Kidney (tissue), 13 donors: ENCODE measurements at regions not wholly inside any gene's neighbourhood (a gene's known extent, or its start where the extent isn't known, plus 50 kb on each side); places are given as distances from the start of the nearest gene placed in this dataset.

ENCODE experiments used
- DNase-seq, 5 donors: peaks; one replicate each; pipeline ENCODE4 v3.0.0-alpha.2; 2013 to 2020
- FAIRE-seq: peaks from 2 replicates; lab custom pipeline; 2012; peaks lifted over from hg19 to GRCh38; lab: Jason Lieb, UNC
- H3K27ac ChIP-seq, 2 donors: one replicate each; pipeline ENCODE4 v1.7.0; 2013; ENCODE audit warnings: low read depth in 2 of 2, low read length in 2 of 2, inconsistent platforms in 1 of 2
- H3K27me3 ChIP-seq: one replicate; pipeline ENCODE4 v1.7.1; 2013; ENCODE audit warnings: low read length, inconsistent platforms; ENCODE audit not compliant: control insufficient read depth, insufficient read depth
- H3K36me3 ChIP-seq, 3 donors: one replicate each; pipeline versions ENCODE4 v1.7.0 to v1.7.1; 2013; ENCODE audit warnings: low read length in 3 of 3, control low read depth in 1 of 3, inconsistent platforms in 1 of 3; ENCODE audit not compliant: insufficient read depth in 3 of 3, control insufficient read depth in 2 of 3
- H3K4me1 ChIP-seq, 3 donors: one replicate each; pipeline versions ENCODE4 v1.7.0 to v1.7.1; 2013; ENCODE audit warnings: low read length in 3 of 3, inconsistent platforms in 1 of 3, low read depth in 1 of 3; ENCODE audit not compliant: control insufficient read depth in 2 of 3, insufficient read depth in 2 of 3
- H3K4me3 ChIP-seq, 3 donors: one replicate each; pipeline versions ENCODE4 v1.7.0 to v1.8.1; 2013; ENCODE audit warnings: low read length in 3 of 3, control low read depth in 1 of 3, inconsistent platforms in 1 of 3
- H3K9ac ChIP-seq, 3 donors: one replicate each; pipeline versions ENCODE4 v1.7.0 to v1.7.1; 2013; ENCODE audit warnings: low read length in 3 of 3, control low read depth in 1 of 3, inconsistent platforms in 1 of 3
- H3K9me3 ChIP-seq, 3 donors: one replicate each; pipeline versions ENCODE4 v1.7.0 to v1.7.1; 2013; ENCODE audit warnings: low read length in 3 of 3, control low read depth in 1 of 3, inconsistent platforms in 1 of 3; ENCODE audit not compliant: control insufficient read depth in 2 of 3, insufficient read depth in 1 of 3
- intact Hi-C: fragments of 100-400 bp; cut with DNase I; formaldehyde crosslinking; loops from one replicate; pipeline ENCODE4 v1.11.1; 2022
- TF ChIP-seq, protein P1 (sequence below): IDR thresholded peaks from 3 replicates; pipeline ENCODE4 v1.5.1; 2012; ENCODE audit warnings: mild to moderate bottlenecking, moderate library complexity, borderline replicate concordance; ENCODE audit not compliant: insufficient read depth; ENCODE audit errors: extremely low read depth
- donor health status: control.
- donor health status: control.
- donor health status: control.
- donor health status: control.
- donor health status: control.
- donor health status: DM: yes; HTN: yes; CAD: no.
- donor health status: Normal renal cell carcinoma (clear cell type).

DNA sequence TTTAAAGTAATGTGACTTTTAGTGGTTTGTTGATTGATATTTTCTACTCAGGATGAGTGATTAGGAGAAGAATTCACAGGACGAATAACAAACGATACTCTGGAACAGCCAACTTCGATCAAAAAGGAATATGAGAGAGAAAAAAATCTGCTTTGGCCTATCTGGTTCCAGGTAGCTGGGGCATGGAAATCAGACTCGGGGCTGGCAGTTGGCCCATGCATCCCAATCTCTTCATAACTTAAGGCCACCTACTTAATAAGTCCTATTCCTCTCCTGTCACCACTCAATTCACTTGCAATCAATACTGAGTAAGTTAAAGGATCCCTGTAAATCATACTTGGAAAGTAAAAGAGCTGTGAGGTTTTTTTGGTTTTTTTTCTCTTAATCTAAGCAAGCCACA, 1116.2 kb downstream of the SORCS3 start:
- no peaks in the 10 kb centered on the region for H3K27me3 ChIP-seq
- intact Hi-C loops = no loop called here
- H3K4me3 ChIP-seq = no peak overlapping the region
- H3K9me3 ChIP-seq = no peaks in the 10 kb centered on the region
- FAIRE-seq = no peak
- TF ChIP-seq, protein P1, sequence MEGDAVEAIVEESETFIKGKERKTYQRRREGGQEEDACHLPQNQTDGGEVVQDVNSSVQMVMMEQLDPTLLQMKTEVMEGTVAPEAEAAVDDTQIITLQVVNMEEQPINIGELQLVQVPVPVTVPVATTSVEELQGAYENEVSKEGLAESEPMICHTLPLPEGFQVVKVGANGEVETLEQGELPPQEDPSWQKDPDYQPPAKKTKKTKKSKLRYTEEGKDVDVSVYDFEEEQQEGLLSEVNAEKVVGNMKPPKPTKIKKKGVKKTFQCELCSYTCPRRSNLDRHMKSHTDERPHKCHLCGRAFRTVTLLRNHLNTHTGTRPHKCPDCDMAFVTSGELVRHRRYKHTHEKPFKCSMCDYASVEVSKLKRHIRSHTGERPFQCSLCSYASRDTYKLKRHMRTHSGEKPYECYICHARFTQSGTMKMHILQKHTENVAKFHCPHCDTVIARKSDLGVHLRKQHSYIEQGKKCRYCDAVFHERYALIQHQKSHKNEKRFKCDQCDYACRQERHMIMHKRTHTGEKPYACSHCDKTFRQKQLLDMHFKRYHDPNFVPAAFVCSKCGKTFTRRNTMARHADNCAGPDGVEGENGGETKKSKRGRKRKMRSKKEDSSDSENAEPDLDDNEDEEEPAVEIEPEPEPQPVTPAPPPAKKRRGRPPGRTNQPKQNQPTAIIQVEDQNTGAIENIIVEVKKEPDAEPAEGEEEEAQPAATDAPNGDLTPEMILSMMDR = no peak
- H3K4me1 ChIP-seq = no peaks in the 10 kb centered on the region
- H3K36me3 ChIP-seq = no peaks in the 10 kb centered on the region
- DNase-seq = no peak
- H3K9ac ChIP-seq = no peak overlapping the region
- no peak overlapping the region for H3K27ac ChIP-seq

DNA sequence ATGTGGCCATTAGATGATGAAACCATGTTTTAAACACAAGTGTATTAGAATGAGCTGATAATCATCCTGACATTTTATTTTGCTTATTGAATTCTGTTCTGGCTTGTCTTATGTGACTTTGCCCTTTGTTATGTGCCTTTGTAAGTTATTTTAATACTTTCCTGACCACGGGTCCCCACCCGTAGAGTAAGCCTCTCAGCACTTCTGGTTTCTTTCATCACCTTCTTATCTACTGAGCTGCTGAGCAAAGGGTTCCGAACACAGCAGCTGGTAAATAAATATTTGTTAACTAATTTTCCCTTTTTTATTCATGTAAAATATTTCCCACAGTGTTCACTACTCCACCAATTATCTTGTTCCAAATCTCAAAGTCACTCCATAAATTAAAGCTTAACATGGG, 1115.3 kb downstream of the SORCS3 start:
- no peaks in the 10 kb centered on the region for H3K9me3 ChIP-seq
- intact Hi-C loops = no loop called here
- H3K36me3 ChIP-seq = no peaks in the 10 kb centered on the region
- no peak overlapping the region for H3K27ac ChIP-seq
- no peaks in the 10 kb centered on the region for H3K4me1 ChIP-seq
- no peak for FAIRE-seq
- H3K9ac ChIP-seq = no peak overlapping the region
- H3K27me3 ChIP-seq = no peaks in the 10 kb centered on the region
- no peak overlapping the region for H3K4me3 ChIP-seq
- TF ChIP-seq, protein P1 = no peak
- no peak for DNase-seq

DNA sequence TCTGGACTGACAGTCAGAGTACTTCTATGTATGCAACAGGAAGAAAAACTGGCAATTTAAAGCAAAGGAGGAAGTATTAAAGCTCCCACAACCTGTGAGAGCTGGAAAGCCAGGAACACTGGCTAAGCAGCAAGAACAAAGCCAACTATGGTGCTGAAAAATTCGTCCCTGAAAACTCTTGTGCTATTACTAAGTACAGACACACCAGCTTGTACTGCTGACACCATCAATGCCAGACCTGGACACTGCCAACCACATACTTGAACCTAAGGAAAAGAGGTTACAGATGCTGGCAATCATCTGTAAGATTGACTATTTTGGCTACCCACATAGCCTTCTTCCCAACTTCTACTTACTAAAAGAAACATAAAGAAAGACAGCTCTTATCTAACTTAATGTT, 1110.6 kb downstream of the SORCS3 start:
- DNase-seq (no peak), FAIRE-seq (no peak)
- Histone ChIP-seq H3K27me3 (no peaks in the 10 kb centered on the region), H3K9ac (no peak overlapping the region), H3K9me3 (no peaks in the 10 kb centered on the region), H3K36me3 (no peaks in the 10 kb centered on the region), H3K4me1 (no peaks in the 10 kb centered on the region), H3K4me3 (no peak overlapping the region), H3K27ac (no peak overlapping the region)
- TF ChIP-seq, protein P1 = no peak
- intact Hi-C loops = no loop called here

DNA sequence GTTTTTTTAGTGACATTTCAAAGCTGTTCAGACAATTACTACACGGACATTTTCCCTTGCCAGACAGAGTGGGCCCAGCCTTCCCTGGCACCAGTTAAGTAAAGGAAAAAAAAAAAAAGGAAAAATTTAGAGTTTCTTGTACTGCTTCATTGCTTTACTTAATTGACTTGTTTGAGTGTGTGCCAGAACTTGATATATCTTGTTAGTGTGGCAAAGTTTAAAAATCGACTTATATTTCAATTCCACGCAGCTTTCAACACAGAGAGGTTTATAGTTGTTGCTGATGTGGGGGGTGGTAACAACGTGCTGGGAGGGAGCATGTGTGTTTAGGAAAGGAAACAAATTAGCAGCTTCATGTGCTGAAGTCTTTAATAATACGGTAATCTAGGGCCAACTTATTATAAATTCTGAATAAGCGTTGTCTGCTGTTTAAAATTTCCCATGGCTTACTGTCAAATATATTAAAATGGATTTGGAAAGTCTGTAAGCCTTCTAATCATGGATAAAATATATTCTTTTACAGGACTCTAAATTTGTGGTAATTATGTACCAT, 1104.6 kb downstream of the SORCS3 start:
- intact Hi-C loops = no loop called here
- H3K4me1 ChIP-seq = no peaks in the 10 kb centered on the region
- no peak for FAIRE-seq
- H3K27me3 ChIP-seq = no peaks in the 10 kb centered on the region
- TF ChIP-seq, protein P1 = no peak
- H3K36me3 ChIP-seq = no peaks in the 10 kb centered on the region
- no peak overlapping the region for H3K4me3 ChIP-seq
- no peak overlapping the region for H3K9ac ChIP-seq
- DNase-seq = peak in 2 of 5 donors; percentile 51 to 55
- H3K27ac ChIP-seq = no peak overlapping the region
- no peaks in the 10 kb centered on the region for H3K9me3 ChIP-seq
